GM12874 (cell line): ENCODE measurements at regions not wholly inside any gene's neighbourhood (a gene's known extent, or its start where the extent isn't known, plus 50 kb on each side); places are given as distances from the start of the nearest gene placed in this dataset.

Experiments
- TF ChIP-seq, protein P1 (sequence below): IDR thresholded peaks from 2 replicates; pipeline ENCODE4 v1.5.1; 2011; ENCODE audit warnings: low read depth, mild to moderate bottlenecking, control low read depth, low read length, moderate library complexity; ENCODE audit not compliant: insufficient read depth

DNA sequence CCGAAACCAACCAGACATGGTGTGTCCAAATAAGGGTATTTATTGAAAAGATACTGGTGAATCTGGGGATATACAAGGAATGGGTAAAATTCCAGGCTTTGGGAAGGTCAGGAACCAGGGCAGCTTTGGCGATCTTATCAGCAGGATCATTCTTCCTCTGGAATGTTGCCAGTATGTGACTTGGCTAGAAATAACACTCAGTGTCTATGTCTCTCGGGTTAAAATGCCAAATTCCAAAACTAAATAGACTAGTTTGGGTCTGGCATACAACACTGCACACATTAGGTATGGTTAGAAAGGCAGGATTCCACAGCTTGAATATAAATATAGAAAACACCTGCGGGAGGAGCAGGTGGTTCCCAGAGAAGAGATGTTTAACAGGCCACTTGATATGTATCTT lies 220.2 kb upstream of the CD96 start:
- TF ChIP-seq, protein P1, sequence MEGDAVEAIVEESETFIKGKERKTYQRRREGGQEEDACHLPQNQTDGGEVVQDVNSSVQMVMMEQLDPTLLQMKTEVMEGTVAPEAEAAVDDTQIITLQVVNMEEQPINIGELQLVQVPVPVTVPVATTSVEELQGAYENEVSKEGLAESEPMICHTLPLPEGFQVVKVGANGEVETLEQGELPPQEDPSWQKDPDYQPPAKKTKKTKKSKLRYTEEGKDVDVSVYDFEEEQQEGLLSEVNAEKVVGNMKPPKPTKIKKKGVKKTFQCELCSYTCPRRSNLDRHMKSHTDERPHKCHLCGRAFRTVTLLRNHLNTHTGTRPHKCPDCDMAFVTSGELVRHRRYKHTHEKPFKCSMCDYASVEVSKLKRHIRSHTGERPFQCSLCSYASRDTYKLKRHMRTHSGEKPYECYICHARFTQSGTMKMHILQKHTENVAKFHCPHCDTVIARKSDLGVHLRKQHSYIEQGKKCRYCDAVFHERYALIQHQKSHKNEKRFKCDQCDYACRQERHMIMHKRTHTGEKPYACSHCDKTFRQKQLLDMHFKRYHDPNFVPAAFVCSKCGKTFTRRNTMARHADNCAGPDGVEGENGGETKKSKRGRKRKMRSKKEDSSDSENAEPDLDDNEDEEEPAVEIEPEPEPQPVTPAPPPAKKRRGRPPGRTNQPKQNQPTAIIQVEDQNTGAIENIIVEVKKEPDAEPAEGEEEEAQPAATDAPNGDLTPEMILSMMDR = no peak

DNA sequence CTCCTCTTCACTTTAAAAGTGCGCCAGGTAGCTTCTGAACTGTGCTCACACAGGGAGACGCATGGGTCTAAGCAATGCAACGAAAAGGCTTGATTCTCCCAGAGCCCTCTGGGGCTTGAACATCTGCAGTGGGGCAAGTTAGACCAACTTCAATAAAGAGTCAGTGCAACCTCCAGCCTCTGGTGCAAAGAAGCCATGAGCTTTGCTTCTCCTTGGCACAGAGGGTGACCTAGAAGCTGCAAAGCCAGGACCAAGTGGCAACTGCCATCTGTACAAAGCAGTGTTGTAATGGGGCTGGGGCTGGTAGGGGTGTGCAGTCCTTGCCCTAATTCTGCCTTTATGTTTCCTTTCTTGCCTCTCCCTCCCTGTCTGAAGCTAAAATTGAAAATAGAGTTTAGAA lies 219.0 kb upstream of the CD96 start:
- TF ChIP-seq, protein P1 = no peak

DNA sequence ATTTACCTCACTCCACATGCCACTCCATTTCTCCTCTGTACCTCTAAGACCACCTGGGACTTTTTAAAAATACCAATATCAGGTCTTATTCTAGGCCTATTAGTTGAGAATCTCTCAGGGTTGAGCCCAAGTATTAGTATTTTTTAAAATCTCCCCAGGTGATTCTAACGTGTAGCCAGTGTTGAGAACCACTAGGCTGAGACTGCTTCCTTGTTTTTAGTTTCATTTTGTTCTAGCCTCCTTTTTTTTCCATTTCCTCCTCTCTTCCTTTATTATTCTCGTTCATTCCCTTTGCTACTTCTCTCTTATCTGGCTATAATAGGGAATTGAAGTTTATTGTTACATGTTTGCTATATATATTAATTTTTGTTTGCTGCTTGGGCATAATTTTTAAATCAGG lies 217.8 kb upstream of the CD96 start:
- TF ChIP-seq, protein P1 = no peak

DNA sequence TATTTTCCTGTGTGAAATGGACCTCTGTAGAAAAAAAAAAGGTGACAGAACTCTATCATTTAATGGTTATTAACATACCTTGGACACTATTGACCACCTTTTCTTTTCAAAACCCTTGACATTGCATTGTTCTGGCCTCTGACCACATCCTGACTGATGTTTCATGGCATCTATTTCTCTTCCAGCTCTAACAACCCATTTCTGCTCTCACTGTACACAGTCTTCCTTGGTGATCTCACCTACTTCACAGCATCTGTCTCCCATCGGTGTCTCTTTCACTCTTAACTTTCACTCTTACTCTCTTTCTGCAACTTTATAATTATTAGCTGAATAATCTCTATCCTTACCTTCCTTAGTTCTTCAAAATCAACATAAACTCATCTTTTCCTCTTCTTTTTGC lies 217.4 kb upstream of the CD96 start:
- TF ChIP-seq, protein P1 = no peak

DNA sequence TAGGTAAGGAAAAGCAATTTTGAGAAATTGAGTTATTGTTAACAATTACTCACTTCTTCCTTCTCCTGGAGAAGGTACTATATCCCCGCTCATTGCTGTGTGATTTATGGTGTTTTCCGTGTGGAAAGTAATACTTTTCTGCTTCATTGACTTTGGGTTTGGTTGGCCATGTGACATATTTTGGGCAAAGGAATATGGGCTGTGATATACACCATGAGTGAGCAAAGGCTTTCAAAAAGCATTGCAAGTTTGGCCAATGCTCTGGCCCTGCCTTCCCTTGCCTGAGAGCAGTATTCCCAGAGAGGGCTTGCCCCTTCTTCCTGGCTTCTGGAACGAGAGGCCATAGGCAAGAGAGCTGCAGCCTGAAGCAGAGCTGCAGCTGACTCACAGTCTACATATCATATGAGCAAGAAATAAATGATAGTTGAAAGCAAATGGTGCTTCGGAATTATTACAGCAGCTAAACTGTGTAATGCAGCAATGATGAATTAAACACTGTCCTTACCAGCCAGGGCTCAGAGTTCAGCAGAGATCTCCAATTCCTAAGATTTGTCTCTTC lies 216.8 kb upstream of the CD96 start:
- TF ChIP-seq, protein P1 = no peak

DNA sequence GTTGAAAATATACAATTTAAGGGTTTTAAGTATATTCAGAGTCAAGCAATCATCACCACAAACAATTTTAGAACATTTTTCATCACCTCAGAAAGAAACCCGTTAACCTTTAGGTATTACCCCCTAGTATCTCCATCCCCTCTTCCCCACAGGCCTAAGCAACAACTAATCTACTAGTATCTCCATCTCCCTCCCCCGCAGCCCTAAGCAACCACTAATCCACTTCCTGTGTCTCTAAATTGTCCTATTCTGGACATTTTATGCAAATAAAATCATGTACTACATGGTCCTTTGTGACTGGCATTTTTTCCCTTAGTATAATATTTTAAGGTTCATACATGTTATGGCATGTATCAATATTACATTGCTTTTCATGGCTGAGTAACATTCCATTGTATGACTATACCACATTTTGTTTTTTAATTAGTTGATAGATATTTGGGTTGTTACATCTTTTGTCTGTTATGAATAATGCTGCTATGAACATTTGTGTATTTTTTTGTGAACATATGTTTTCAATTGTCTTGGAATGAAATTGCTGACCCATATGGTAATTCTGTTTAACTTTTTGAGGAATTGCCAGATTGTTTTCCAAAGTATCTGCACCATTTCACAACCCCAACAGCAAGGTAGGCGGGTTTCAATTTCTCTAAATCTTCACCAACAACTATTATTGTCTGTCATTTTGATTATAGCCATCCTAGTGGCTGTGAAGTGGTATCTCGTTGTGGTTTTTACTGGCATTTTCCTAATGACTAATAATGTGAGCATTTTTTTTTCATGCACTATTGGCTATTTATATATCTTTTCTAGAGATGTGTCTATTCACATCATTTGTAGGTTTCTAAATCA lies 215.6 kb upstream of the CD96 start:
- TF ChIP-seq, protein P1 = no peak

DNA sequence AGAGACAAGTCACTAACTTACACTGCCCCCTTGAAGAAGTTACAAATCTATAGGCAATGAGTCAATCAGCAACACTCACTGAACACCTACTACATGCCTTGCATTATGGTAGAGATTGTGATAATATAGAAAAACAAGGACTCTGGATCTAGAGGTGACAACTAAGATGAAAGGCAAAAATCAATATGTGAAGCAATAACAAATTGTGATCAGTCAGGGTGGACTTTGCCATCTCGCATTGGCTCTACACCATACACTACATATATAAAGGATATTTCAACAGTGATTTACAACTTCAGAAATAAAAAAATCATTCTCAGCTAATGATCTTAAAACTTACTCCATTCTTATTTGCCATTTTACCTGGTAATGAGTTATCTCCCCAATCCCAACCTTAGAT lies 210.7 kb upstream of the CD96 start:
- TF ChIP-seq, protein P1 = no peak
